ENCODE measurements at regions not wholly inside any gene's neighbourhood (a gene's known extent, or its start where the extent isn't known, plus 50 kb on each side); places are given as distances from the start of the nearest gene placed in this dataset.

DNA sequence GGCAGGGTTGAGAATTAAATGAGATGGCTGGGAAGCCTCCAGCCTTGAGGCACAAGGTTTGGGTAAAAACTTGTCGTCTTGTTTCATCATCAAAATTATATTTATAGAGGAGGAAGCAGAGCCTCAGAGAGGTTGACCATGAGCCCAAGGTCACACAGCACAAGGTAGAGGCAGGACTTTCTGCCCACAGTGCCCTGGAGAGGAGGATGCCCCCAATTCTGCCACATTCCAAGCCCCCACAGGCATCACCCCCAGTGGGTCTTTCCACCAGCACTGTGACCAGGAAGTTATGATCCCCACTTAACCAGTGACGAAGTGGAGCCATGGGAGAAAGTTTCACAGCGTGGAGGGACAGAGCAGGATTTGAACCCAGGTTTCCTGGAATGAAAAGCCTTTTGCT is 400.0 kb downstream of the MATN1 start:
- no peaks in the 10 kb centered on the region for H3K36me3 ChIP-seq (ENCODE audit: control insufficient read depth in 2 of 2, insufficient read depth in 2 of 2, low read length in 1 of 2)
- no peaks in the 10 kb centered on the region for H3K9me3 ChIP-seq (ENCODE audit: control insufficient read depth in 2 of 2, insufficient read depth in 1 of 2, low read length in 1 of 2)
- WGBS, result 87% methylated on average over 3 of the region's 3 CpGs
- DNase-seq (ENCODE audit: low read depth in 6 of 9, low spot score in 9 of 9), result no peak
- H3K4me1 ChIP-seq (ENCODE audit: control insufficient read depth in 2 of 2, insufficient read depth in 2 of 2, low read length in 2 of 2), result no peaks in the 10 kb centered on the region
- H3K27me3 ChIP-seq (ENCODE audit: control insufficient read depth in 2 of 2, insufficient read depth in 1 of 2, low read length in 1 of 2), result no peaks in the 10 kb centered on the region
- H3K27ac ChIP-seq (ENCODE audit: low read depth in 1 of 2, low read length in 1 of 2), result no peak overlapping the region
- H3K4me3 ChIP-seq (ENCODE audit: low read length in 2 of 2), result no peak overlapping the region

- WGBS, result 78% methylated on average over 5 of the region's 5 CpGs
- no peaks in the 10 kb centered on the region for H3K27me3 ChIP-seq (ENCODE audit: control insufficient read depth in 2 of 2, insufficient read depth in 1 of 2, low read length in 1 of 2)
- no peak for DNase-seq (ENCODE audit: low read depth in 6 of 9, low spot score in 9 of 9)
- no peak overlapping the region for H3K4me3 ChIP-seq (ENCODE audit: low read length in 2 of 2)
- no peaks in the 10 kb centered on the region for H3K4me1 ChIP-seq (ENCODE audit: control insufficient read depth in 2 of 2, insufficient read depth in 2 of 2, low read length in 2 of 2)
- no peaks in the 10 kb centered on the region for H3K9me3 ChIP-seq (ENCODE audit: control insufficient read depth in 2 of 2, insufficient read depth in 1 of 2, low read length in 1 of 2)
- no peaks in the 10 kb centered on the region for H3K36me3 ChIP-seq (ENCODE audit: control insufficient read depth in 2 of 2, insufficient read depth in 2 of 2, low read length in 1 of 2)
- no peak overlapping the region for H3K27ac ChIP-seq (ENCODE audit: low read depth in 1 of 2, low read length in 1 of 2)
Measured at GRCh38 chr1:30322859-30323257, 400.5 kb downstream of the MATN1 start.

DNA sequence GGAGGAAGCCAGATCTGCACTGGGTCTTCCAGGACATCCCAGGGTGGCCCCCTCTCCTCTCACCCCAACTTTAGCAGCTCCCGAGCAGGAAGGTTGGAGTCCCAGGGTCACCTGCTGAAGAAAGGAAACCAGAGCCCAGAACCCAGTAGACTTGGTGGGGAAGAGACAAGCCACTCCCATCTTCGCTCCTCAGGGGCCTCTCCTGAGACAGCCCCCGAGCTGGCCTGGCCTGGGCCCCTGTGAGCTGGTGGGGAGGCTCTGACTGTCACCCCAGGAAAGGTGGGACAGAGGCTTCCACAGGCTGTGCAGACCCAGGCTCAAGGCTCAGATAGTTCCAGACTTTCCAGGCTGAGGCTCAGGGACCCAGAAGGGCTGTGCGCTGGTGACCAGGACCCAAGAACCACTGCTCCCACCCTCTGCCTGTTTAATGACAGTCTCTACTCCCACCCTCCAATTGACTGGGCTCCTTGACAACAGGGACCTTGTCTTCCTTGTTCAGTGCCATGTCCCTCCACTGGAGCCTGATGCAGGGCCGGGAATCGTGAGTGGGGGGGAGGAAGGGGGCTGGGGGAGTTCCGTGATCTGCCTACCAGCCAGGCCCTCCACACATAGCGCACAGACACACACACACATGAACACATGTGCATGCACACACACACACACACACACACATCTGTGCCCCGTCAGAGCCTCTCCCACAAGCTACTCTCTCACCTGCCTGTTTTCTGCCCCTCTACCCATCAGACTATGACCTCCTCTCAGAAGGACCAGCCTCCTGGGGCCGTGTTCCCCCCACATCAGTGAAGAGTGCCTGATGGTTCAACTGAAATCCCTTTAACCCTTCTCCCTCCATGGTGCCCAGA is 401.2 kb downstream of the MATN1 start:
- Histone ChIP-seq H3K4me1 (ENCODE audit: control insufficient read depth in 2 of 2, insufficient read depth in 2 of 2, low read length in 2 of 2) (no peaks in the 10 kb centered on the region), H3K27ac (ENCODE audit: low read depth in 1 of 2, low read length in 1 of 2) (no peak overlapping the region), H3K4me3 (ENCODE audit: low read length in 2 of 2) (no peak overlapping the region), H3K9me3 (ENCODE audit: control insufficient read depth in 2 of 2, insufficient read depth in 1 of 2, low read length in 1 of 2) (no peaks in the 10 kb centered on the region), H3K27me3 (ENCODE audit: control insufficient read depth in 2 of 2, insufficient read depth in 1 of 2, low read length in 1 of 2) (no peaks in the 10 kb centered on the region), H3K36me3 (ENCODE audit: control insufficient read depth in 2 of 2, insufficient read depth in 2 of 2, low read length in 1 of 2) (no peaks in the 10 kb centered on the region)
- 85% methylated on average over 10 of the region's 10 CpGs for WGBS
- DNase-seq (ENCODE audit: low read depth in 6 of 9, low spot score in 9 of 9), result no peak

- Histone ChIP-seq H3K27ac (ENCODE audit: low read depth in 1 of 2, low read length in 1 of 2) (no peak overlapping the region), H3K36me3 (ENCODE audit: control insufficient read depth in 2 of 2, insufficient read depth in 2 of 2, low read length in 1 of 2) (no peaks in the 10 kb centered on the region), H3K27me3 (ENCODE audit: control insufficient read depth in 2 of 2, insufficient read depth in 1 of 2, low read length in 1 of 2) (no peaks in the 10 kb centered on the region), H3K9me3 (ENCODE audit: control insufficient read depth in 2 of 2, insufficient read depth in 1 of 2, low read length in 1 of 2) (no peaks in the 10 kb centered on the region), H3K4me3 (ENCODE audit: low read length in 2 of 2) (no peak overlapping the region), H3K4me1 (ENCODE audit: control insufficient read depth in 2 of 2, insufficient read depth in 2 of 2, low read length in 2 of 2) (no peaks in the 10 kb centered on the region)
- WGBS, result 74% methylated on average over 13 of the region's 13 CpGs
- DNase-seq (ENCODE audit: low read depth in 6 of 9, low spot score in 9 of 9), result no peak
Measured at GRCh38 chr1:30321246-30321910, 402.0 kb downstream of the MATN1 start.

DNA sequence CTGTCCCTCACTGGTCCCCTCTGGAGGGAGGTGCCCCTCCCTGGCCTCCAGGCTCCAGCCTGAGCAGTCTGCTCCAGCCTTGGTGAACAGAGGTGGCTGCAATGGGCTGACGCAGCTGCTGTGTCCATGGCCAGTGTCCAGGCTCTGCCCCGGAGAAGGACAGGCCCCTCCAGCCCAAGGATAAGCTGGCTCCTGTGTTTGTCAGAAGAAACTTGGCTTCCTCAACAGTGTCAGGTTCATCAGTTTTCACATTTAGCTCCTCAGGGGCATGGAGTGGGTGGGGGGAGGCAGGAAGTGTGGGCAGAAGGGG is 402.8 kb downstream of the MATN1 start:
- no peak for DNase-seq (ENCODE audit: low read depth in 6 of 9, low spot score in 9 of 9)
- Histone ChIP-seq H3K27ac (ENCODE audit: low read depth in 1 of 2, low read length in 1 of 2) (no peak overlapping the region), H3K4me1 (ENCODE audit: control insufficient read depth in 2 of 2, insufficient read depth in 2 of 2, low read length in 2 of 2) (no peaks in the 10 kb centered on the region), H3K9me3 (ENCODE audit: control insufficient read depth in 2 of 2, insufficient read depth in 1 of 2, low read length in 1 of 2) (no peaks in the 10 kb centered on the region), H3K27me3 (ENCODE audit: control insufficient read depth in 2 of 2, insufficient read depth in 1 of 2, low read length in 1 of 2) (no peaks in the 10 kb centered on the region), H3K4me3 (ENCODE audit: low read length in 2 of 2) (no peak overlapping the region), H3K36me3 (ENCODE audit: control insufficient read depth in 2 of 2, insufficient read depth in 2 of 2, low read length in 1 of 2) (no peaks in the 10 kb centered on the region)
- 66% methylated on average over 2 of the region's 2 CpGs for WGBS

GRCh38 chr1:30319765-30320580 is 403.4 kb downstream of the MATN1 start:
- no peak for DNase-seq (ENCODE audit: low read depth in 6 of 9, low spot score in 9 of 9)
- Histone ChIP-seq H3K27ac (ENCODE audit: low read depth in 1 of 2, low read length in 1 of 2) (no peak overlapping the region), H3K36me3 (ENCODE audit: control insufficient read depth in 2 of 2, insufficient read depth in 2 of 2, low read length in 1 of 2) (no peaks in the 10 kb centered on the region), H3K9me3 (ENCODE audit: control insufficient read depth in 2 of 2, insufficient read depth in 1 of 2, low read length in 1 of 2) (no peaks in the 10 kb centered on the region), H3K4me1 (ENCODE audit: control insufficient read depth in 2 of 2, insufficient read depth in 2 of 2, low read length in 2 of 2) (no peaks in the 10 kb centered on the region), H3K4me3 (ENCODE audit: low read length in 2 of 2) (no peak overlapping the region), H3K27me3 (ENCODE audit: control insufficient read depth in 2 of 2, insufficient read depth in 1 of 2, low read length in 1 of 2) (no peaks in the 10 kb centered on the region)
- 85% methylated on average over 11 of the region's 11 CpGs for WGBS

DNA sequence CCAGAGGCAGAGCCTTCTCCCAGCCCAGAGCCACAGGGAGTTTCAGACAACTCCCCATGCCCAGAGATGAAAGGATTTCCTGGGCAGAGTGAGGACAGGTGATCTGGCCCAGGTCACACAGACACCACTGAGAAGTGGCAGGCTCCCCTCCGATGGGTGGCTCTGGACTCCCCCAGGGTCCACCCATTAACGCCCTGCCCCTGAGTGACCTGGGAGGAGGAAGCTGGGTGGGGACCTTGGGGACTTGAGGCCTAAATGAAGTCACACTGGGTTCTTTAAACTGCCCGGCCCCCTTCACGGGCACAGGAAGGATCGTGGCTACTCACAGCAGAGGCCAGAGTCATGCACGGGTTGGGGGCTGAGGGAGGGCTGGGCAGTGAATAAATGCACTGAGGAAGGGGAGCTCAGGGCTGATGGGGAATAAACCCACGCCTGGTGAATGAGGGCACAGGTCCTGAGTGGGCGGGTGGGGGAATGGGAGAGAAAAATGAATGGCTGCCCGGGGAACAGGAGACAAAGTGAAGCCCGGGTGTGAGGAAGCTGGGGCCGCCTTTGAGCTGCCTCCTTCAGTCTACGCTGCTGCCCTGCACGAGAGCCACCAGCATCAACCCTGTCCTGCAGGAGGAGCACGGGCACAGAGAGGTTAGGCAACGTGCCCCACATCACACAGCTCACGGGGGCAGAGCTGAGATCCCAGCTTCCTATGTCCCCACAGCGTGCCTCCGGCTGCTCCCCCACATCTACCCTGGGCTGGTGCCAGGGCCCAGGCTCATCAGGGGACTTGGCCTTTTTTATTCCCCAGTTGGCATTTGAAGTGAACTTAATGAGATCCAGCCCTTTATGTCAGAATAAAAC is 404.3 kb downstream of the MATN1 start:
- H3K27ac ChIP-seq (ENCODE audit: low read depth in 1 of 2, low read length in 1 of 2), result no peak overlapping the region
- H3K4me3 ChIP-seq (ENCODE audit: low read length in 2 of 2), result no peak overlapping the region
- no peak for DNase-seq (ENCODE audit: low read depth in 6 of 9, low spot score in 9 of 9)
- WGBS, result 66% methylated on average over 18 of the region's 18 CpGs
- H3K4me1 ChIP-seq (ENCODE audit: control insufficient read depth in 2 of 2, insufficient read depth in 2 of 2, low read length in 2 of 2), result no peaks in the 10 kb centered on the region
- no peaks in the 10 kb centered on the region for H3K27me3 ChIP-seq (ENCODE audit: control insufficient read depth in 2 of 2, insufficient read depth in 1 of 2, low read length in 1 of 2)
- no peaks in the 10 kb centered on the region for H3K9me3 ChIP-seq (ENCODE audit: control insufficient read depth in 2 of 2, insufficient read depth in 1 of 2, low read length in 1 of 2)
- no peaks in the 10 kb centered on the region for H3K36me3 ChIP-seq (ENCODE audit: control insufficient read depth in 2 of 2, insufficient read depth in 2 of 2, low read length in 1 of 2)

DNA sequence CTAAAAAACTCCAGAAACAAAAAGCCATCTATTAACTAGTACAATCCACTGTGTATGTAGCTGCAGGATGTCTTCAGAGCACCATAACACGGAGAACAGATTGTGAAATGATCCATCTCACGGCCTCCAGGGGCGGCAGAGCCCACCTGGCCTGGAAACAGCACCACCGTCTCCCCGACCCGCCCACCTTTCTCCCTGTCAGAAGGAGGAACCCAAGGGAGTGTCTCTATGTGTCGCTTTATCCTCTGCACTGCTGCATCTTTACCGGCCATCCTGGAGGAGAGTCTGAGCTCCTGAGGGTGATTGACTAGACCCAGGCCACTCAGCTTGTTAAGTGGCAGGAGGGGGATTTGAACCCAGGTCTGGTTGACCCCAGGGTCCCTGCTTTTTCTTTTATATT is 405.0 kb downstream of the MATN1 start:
- Histone ChIP-seq H3K9me3 (ENCODE audit: control insufficient read depth in 2 of 2, insufficient read depth in 1 of 2, low read length in 1 of 2) (no peaks in the 10 kb centered on the region), H3K27ac (ENCODE audit: low read depth in 1 of 2, low read length in 1 of 2) (no peak overlapping the region), H3K36me3 (ENCODE audit: control insufficient read depth in 2 of 2, insufficient read depth in 2 of 2, low read length in 1 of 2) (no peaks in the 10 kb centered on the region), H3K4me1 (ENCODE audit: control insufficient read depth in 2 of 2, insufficient read depth in 2 of 2, low read length in 2 of 2) (no peaks in the 10 kb centered on the region), H3K27me3 (ENCODE audit: control insufficient read depth in 2 of 2, insufficient read depth in 1 of 2, low read length in 1 of 2) (no peaks in the 10 kb centered on the region), H3K4me3 (ENCODE audit: low read length in 2 of 2) (no peak overlapping the region)
- no peak for DNase-seq (ENCODE audit: low read depth in 6 of 9, low spot score in 9 of 9)
- WGBS, result 51% methylated on average over 8 of the region's 8 CpGs
